ENCODE measurements at regions not wholly inside any gene's neighbourhood (a gene's known extent, or its start where the extent isn't known, plus 50 kb on each side); places are given as distances from the start of the nearest gene placed in this dataset.
A peak's percentile ranks its signal among the peaks of the same experiment; 100 is the strongest.
"Not testable (repeated sequence)": the region's sequence is repeated elsewhere in the genome, so short reads cannot be mapped to it uniquely, and the experiment has no call there.

DNA sequence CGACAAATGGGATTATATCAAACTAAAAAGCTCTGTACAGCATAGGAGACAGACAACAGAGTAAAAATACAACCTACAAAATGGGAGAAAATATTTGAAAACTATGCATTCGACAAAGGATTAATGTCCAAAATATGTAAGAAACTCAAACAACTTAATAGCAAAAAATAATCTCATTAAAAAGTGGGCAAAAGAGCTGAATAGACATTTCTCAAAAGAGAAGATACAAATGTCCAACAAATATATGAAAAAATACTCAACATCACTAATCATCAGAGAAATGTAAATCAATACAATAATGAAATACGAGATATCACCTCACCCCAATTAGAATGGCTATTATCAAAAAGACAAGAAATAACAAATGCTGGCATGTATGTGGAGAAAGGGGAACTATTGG lies 272.9 kb downstream of the KLHL13 start:
- no peak for DNase-seq

- no peak for DNase-seq
These were observed 276.0 kb downstream of the KLHL13 start for GRCh38 chrX:117840645-117841044.

- no peak for DNase-seq
These were observed 277.1 kb downstream of the KLHL13 start for GRCh38 chrX:117839544-117839943.

DNA sequence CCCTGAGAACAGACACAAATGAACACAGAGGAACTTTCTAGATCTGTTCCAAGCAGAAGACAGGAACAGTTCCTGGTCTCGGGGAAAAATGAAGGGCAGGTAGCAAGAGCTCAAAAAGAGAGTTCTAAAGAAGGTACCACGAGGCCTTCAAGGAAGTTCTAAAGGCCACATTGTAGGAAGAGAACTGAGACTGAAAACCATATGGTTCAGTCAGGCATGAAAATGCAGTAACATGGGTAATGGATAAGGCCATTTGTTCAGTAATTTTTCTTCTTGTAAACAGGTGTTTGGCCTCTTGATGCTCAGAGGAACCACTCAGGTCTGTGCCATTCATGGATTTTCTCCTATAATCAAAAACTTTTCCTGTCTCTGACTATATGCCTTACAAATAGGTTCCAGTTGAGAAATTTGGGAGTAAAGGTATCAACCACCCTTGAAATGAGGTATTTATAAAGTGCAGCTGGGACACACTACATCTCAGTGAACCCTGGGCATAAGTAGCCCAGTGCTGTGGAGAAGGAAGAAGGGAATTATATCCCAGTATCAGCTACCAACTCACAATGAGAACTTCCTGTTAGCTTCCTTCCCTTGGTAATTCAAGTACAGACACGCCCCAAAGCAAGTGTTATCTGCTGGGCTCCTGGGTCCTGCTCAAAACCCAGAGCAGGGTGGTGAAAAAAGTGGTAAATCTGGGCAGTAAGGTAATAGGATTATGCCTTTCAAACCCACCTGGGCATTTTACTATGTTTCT lies 277.9 kb downstream of the KLHL13 start:
- no peak for DNase-seq

- peak; percentile 3 for DNase-seq
These were observed 281.6 kb downstream of the KLHL13 start for GRCh38 chrX:117835034-117835433.

- no peak for DNase-seq
These were observed 282.5 kb downstream of the KLHL13 start for GRCh38 chrX:117834076-117834475.

DNA sequence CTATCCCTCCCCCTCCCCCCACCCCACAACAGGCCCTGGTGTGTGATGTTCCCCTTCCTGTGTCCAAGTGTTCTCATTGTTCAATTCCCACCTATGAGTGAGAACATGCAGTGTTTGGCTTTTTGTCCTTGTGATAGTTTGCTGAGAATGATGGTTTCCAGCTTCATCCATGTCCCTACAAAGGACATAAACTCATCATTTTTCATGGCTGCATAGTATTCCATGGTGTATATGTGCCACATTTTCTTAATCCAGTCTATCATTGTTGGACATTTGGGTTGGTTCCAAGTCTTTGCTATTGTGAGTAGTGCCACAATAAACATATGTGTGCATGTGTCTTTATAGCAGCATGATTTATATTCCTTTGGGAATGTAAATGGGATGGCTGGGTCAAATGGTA lies 295.1 kb downstream of the KLHL13 start:
- DNase-seq = not testable (repeated sequence)

DNA sequence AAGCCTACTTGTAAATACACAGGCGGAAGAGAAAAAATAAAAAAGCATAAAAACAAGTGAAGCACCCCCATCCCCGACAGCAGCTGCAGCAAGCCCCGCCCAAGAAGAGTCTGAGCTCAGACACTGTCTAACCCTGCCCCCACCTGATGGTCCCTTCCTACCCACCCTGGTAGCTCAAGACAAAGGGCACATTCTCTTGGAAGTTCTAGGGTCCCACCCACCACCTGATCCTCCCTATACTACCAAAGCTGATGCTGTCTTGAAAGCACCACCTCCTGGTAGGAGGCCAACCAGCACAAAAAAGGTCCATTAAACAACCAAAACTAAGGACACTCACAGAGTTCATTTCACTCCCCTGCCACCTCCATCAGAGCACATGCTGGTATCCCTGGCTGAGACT lies 308.2 kb downstream of the KLHL13 start:
- no peak for DNase-seq

GRCh38 chrX:117803463-117803862 lies 313.1 kb downstream of the KLHL13 start:
- DNase-seq = no peak

GRCh38 chrX:117788339-117788738 lies 328.3 kb downstream of the KLHL13 start:
- DNase-seq = no peak

DNA sequence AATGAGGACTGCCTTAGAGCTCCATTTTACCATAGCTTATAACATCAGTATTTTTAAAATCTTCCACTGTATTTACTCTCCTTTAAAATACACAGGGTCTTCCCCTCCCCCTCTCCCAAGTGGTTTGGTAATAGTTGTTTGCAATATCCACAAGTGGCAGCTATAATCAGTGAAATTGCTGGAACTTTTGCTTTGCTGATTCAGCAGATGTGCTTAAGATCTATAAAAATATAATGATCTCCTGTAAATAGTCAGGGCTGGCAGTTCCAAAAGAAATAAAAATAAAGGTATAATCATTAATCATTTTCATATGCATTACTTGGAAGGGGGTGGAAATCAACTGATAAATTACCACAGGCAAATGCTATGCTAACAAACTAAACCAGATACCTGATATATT lies 345.2 kb downstream of the KLHL13 start:
- no peak for DNase-seq

DNA sequence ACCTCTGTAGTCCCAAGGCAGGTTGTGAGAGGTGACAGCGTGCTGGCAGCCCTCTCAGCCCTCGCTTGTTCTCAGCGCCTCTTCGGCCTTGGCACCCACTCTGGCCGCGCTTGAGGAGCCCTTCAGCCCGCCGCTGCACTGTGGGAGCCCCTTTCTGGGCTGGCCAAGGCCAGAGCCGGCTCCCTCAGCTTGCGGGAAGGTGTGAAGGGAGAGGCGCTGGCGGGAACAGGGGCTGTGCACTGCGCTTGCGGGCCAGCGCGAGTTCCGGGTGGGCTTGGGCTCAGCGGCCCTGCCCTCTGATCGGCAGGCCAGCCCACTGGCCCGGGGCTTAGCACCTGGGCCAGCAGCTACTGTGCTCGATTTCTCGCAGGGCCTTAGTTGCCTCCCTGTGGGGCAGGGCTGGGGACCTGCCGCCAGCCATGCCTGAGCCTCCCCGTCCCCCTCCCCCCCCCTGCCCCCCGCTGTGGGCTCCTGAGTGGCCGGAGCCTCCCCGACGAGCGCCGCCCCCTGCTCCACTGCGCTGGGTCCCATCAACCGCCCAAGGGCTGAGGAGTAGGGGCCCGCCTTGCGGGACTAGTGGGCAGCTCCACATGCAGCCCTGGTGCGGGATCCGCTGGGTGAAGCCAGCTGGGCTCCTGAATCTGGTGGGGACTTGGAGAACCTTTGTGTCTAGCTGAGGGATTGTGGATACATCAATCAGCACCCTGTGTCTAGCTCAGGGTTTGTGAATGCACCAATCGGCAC lies 347.6 kb downstream of the KLHL13 start:
- no peak for DNase-seq

DNA sequence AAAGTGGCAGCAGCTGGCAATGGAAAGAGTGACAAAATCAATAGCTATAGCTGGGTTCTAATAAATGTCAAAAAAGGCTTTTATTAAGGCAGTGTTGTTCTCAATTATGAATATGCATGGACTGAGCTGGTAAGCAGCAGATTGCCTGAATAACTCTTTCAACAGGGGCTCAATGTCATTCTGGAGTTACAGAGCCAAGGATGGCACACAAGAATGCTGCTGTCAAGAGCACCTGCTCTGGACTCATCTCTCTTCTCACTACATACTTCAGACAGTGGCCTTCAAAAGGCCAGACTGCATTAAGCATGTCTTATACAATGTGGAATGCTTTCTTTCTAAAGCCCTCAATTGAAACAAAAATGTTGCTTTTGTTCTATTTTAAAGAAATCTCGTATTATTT lies 351.4 kb downstream of the KLHL13 start:
- no peak for DNase-seq

DNA sequence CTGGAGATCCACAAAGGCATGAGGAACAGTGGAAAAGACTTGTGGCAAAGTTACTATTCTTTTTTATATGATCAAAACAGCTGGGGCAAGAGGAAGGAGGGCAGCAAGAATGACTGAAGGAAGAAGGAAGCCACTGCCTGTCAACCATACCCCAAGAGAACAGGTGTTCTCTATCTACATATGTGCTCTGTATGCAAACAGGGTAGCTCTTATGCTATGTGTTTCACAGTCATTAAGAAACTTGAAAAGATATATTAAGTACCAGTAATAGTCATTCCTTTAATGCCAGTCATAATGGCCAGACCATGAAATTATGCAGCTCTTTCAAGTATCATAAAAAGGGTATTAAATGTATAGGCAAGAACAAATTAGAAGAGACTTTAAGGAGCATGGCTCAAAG lies 363.9 kb downstream of the KLHL13 start:
- no peak for DNase-seq

DNA sequence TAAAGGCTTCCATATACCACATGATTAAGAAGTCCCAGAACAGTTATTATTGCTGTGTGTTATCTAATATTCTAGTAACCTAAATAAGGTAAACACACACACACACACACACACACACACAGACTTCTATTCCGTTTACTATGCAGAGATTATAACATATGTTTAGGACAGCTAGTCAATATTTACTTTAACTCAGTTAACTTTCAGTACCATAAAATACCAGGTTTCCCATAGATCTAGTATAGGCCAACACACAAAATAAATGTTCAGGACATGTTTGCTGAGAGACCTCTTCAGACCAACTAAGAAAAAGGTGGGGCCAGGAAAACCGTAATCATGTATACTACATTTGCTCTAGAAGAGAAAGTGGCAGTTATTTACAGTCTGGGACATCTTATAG lies 365.5 kb downstream of the KLHL13 start:
- DNase-seq = no peak

DNA sequence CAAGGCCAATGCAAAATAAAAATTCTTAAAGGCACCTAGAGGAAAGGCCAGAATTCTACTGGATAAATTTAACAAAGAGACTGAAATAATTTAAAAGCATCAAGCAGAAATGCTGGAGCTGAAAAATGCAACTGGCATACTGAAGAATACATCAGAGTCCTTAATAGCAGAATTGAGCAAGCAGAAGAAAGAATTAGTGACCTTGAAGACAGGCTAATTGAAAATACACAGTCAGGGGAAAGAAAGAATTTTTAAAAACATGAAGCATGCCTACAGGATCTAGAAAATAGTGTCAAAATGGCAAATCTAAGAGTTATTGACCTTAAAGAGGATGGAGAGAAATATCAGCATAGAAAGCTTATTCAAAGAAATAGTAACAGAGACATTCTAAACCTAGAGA lies 371.7 kb downstream of the KLHL13 start:
- DNase-seq = no peak

GRCh38 chrX:117743469-117744251 lies 372.9 kb downstream of the KLHL13 start:
- no peak for DNase-seq

DNA sequence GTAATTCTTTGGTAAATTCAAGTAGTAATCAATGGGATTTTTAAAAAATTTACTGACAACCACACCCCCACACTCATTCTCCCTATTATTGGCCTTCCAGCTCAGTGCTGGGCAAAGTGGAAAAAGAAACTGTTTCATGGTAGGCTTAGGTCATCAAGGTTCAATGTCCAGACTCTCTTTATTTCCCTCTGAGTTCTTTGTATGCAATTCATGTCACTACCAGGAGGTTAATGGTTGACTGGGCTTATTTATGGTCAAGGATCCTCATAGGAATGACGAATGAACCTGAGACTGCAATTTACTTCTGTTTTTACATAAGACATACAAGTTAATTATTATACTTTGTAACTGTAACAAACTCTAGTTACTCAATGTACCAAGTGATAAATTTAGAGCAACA lies 403.2 kb downstream of the KLHL13 start:
- DNase-seq = no peak

- no peak for DNase-seq
These were observed 404.8 kb downstream of the KLHL13 start for GRCh38 chrX:117711782-117712181.

DNA sequence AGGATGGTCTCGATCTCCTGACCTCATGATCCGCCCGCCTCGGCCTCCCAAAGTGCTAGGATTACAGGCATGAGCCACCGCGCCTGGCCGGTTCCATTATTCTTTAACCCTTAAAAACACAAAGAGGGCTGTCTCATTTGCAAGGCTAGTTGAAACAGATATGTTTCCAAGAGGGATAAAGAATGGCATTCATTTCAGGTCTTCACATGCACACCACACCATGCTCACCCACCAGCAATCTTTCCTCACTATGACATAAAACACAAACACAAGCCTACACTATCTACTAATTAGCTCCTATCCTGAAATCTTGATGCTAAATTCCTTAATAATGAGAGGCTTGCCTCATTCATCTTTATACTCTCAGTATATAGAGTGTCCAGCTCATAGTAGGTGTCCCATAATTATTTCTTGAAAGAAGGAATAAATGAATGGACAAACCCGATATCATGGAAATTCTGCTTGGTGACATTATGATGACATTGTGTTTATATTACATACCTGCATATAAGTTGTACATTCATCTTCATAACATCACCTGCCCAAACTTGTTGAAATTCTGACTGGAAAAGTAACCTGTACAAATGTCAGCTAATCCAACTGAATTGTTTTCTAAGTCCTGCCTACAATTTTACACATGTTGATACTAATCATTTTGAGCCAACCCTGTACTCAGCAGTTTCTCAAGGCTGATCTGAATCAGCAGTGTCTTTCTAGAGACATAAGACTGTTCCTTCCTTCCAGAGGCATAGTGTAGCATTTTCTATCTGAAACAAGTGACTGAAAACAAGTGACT lies 408.5 kb downstream of the KLHL13 start:
- DNase-seq = no peak

GRCh38 chrX:117701050-117701449 lies 415.6 kb downstream of the KLHL13 start:
- no peak for DNase-seq

DNA sequence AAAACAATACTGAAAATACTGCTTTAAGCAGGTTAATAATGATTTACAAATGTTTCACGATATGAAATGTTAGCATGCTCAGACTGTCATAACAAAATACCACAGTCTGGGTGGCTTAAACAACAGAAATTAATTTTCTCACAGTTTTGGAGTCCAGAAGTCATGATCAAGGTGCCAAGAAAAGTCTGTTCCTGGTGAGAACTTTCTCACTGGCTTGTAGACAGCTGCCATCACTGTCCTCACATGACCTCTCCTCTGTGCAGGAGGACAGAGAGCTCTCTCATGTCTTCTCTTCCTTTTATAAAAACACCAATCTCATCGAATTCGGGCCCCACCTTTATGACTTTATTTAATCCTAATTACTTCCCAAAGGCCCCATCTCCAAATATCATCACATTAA lies 426.7 kb downstream of the KLHL13 start:
- no peak for DNase-seq

DNA sequence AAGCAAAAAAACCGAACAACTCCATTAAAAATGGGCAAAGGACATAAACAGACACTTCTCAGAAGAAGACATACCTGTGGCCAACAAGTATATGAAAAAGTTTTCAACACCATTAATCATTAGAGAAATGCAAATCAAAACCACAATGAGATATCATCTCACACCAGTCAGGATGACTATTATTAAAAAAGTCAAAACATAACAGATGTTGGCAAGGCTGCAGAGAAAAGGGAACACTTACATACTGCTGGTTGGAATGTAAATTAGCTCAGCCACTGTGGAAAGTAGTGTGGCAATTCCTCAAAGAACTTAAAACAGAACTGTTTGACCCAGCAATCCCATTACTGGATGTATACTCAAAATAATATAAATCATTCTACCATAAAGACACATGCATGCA lies 436.3 kb downstream of the KLHL13 start:
- DNase-seq = no peak
